ENCODE measurements at regions not wholly inside any gene's neighbourhood (a gene's known extent, or its start where the extent isn't known, plus 50 kb on each side); places are given as distances from the start of the nearest gene placed in this dataset.

- DNase-seq (ENCODE audit: low read depth), result no peak
Observed at GRCh38 chr10:129285459-129285858, 181.6 kb upstream of the MGMT start.

GRCh38 chr10:129288999-129289584 lies 177.9 kb upstream of the MGMT start:
- DNase-seq (ENCODE audit: low read depth), result no peak

- DNase-seq (ENCODE audit: low read depth), result no peak
Observed at GRCh38 chr10:129293991-129294700, 172.9 kb upstream of the MGMT start.

GRCh38 chr10:129294944-129295343 lies 172.1 kb upstream of the MGMT start:
- DNase-seq (ENCODE audit: low read depth), result no peak

- no peak for DNase-seq (ENCODE audit: low read depth)
Observed at GRCh38 chr10:129305046-129305445, 162.0 kb upstream of the MGMT start.

GRCh38 chr10:129307141-129307540 lies 159.9 kb upstream of the MGMT start:
- DNase-seq (ENCODE audit: low read depth), result no peak

GRCh38 chr10:129308953-129309564 lies 158.0 kb upstream of the MGMT start:
- DNase-seq (ENCODE audit: low read depth), result no peak

GRCh38 chr10:129309565-129309964 lies 157.5 kb upstream of the MGMT start:
- no peak for DNase-seq (ENCODE audit: low read depth)

- DNase-seq (ENCODE audit: low read depth), result no peak
Observed at GRCh38 chr10:129310881-129311280, 156.2 kb upstream of the MGMT start.

GRCh38 chr10:129319934-129320333 lies 147.1 kb upstream of the MGMT start:
- DNase-seq (ENCODE audit: low read depth), result no peak

- no peak for DNase-seq (ENCODE audit: low read depth)
Observed at GRCh38 chr10:129320340-129320739, 146.7 kb upstream of the MGMT start.

- no peak for DNase-seq (ENCODE audit: low read depth)
Observed at GRCh38 chr10:129321727-129322126, 145.3 kb upstream of the MGMT start.

GRCh38 chr10:129322933-129323820 lies 143.9 kb upstream of the MGMT start:
- no peak for DNase-seq (ENCODE audit: low read depth)

GRCh38 chr10:129323879-129324278 lies 143.2 kb upstream of the MGMT start:
- no peak for DNase-seq (ENCODE audit: low read depth)

GRCh38 chr10:129325893-129326292 lies 141.1 kb upstream of the MGMT start:
- DNase-seq (ENCODE audit: low read depth), result no peak

- DNase-seq (ENCODE audit: low read depth), result no peak
Observed at GRCh38 chr10:129328546-129328945, 138.5 kb upstream of the MGMT start.

GRCh38 chr10:129329385-129330055 lies 137.5 kb upstream of the MGMT start:
- no peak for DNase-seq (ENCODE audit: low read depth)

- no peak for DNase-seq (ENCODE audit: low read depth)
Observed at GRCh38 chr10:129330211-129330610, 136.8 kb upstream of the MGMT start.

GRCh38 chr10:129331207-129331838 lies 135.7 kb upstream of the MGMT start:
- DNase-seq (ENCODE audit: low read depth), result no peak

GRCh38 chr10:129331839-129332220 lies 135.2 kb upstream of the MGMT start:
- no peak for DNase-seq (ENCODE audit: low read depth)

- DNase-seq (ENCODE audit: low read depth), result no peak
Observed at GRCh38 chr10:129332476-129332875, 134.6 kb upstream of the MGMT start.

- no peak for DNase-seq (ENCODE audit: low read depth)
Observed at GRCh38 chr10:129333706-129334105, 133.3 kb upstream of the MGMT start.

All from stimulated activated CD8-positive, alpha-beta memory T cell treated with anti-CD3 and anti-CD28 coated beads, Interleukin-15, amount 100 ng/mL, for 24 hours (primary cell).